ENCODE measurements at regions not wholly inside any gene's neighbourhood (a gene's known extent, or its start where the extent isn't known, plus 50 kb on each side); places are given as distances from the start of the nearest gene placed in this dataset.

DNA sequence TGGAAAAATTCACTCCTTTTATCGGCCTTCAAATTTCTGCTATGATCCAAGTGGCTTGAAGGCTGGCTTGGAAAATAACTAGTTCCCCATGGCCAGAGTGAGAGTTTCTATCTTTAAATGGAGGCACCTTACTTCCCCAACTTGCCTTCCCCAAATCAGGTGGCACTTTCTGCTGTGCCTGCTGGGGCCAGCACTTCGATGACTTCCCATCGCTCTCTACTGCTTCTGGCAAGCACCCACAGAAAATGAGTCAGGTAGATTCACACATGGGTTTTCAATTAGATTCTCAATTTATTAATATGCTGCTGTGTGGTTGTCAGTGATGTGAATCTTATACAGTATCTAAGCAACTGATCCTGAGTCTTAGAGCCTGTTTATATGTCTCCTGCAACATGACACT lies 398.8 kb upstream of the RAG2 start:
- Histone ChIP-seq H3K9me3 (no peaks in the 10 kb centered on the region), H3K27me3 (replicated peaks in 1 of 2; ENCODE audit: control insufficient read depth in 2 of 2, extremely low read depth in 1 of 2, insufficient read depth in 2 of 2, low read length in 1 of 2) (no peaks in the 10 kb centered on the region), H3K4me1 (ENCODE audit: control insufficient read depth in 1 of 2, extremely low read depth in 1 of 2, insufficient read depth in 2 of 2, low read length in 2 of 2) (no peaks in the 10 kb centered on the region), H3K4me3 (ENCODE audit: control insufficient read depth in 1 of 2, extremely low read depth in 1 of 2, low read length in 1 of 2) (no peak overlapping the region), H3K36me3 (ENCODE audit: control insufficient read depth in 2 of 2, extremely low read depth in 1 of 2, insufficient read depth in 1 of 2, low read length in 1 of 2) (no peaks in the 10 kb centered on the region), H3K27ac (ENCODE audit: low read length) (no peak overlapping the region)
- ChIA-PET CTCF (no interaction called here), POLR2A (no interaction called here)
- peaks cover 7 to 18% (median 17%) of the 10 kb centered on the region in 3 donors for H3K9me3 Mint-ChIP-seq
- no peaks in the 10 kb centered on the region for H3K36me3 Mint-ChIP-seq
- no peak overlapping the region for H3K4me3 Mint-ChIP-seq
- WGBS (ENCODE audit: insufficient coverage): no CpG with 5 or more reads among the region's 3 CpGs
- no peaks in the 10 kb centered on the region for H3K27me3 Mint-ChIP-seq
- no peaks in the 10 kb centered on the region for H3K4me1 Mint-ChIP-seq
- no peak for DNase-seq
- ATAC-seq (replicated peaks in 1 of 4): no peak
- H3K27ac Mint-ChIP-seq: no peak overlapping the region

GRCh38 chr11:36994208-36994607 lies 396.2 kb upstream of the RAG2 start:
- Mint-ChIP-seq H3K36me3 (no peaks in the 10 kb centered on the region), H3K4me1 (no peaks in the 10 kb centered on the region), H3K27me3 (no peaks in the 10 kb centered on the region), H3K4me3 (no peak overlapping the region), H3K9me3 (peaks cover 12 to 17% (median 15%) of the 10 kb centered on the region in 3 donors), H3K27ac (no peak overlapping the region)
- H3K9me3 ChIP-seq: no peaks in the 10 kb centered on the region
- CTCF ChIA-PET: no interaction called here
- H3K4me1 ChIP-seq (ENCODE audit: control insufficient read depth in 1 of 2, extremely low read depth in 1 of 2, insufficient read depth in 2 of 2, low read length in 2 of 2): no peaks in the 10 kb centered on the region
- H3K27me3 ChIP-seq (replicated peaks in 1 of 2; ENCODE audit: control insufficient read depth in 2 of 2, extremely low read depth in 1 of 2, insufficient read depth in 2 of 2, low read length in 1 of 2): no peaks in the 10 kb centered on the region
- no peak overlapping the region for H3K4me3 ChIP-seq (ENCODE audit: control insufficient read depth in 1 of 2, extremely low read depth in 1 of 2, low read length in 1 of 2)
- H3K27ac ChIP-seq (ENCODE audit: low read length): no peak overlapping the region
- no peaks in the 10 kb centered on the region for H3K36me3 ChIP-seq (ENCODE audit: control insufficient read depth in 2 of 2, extremely low read depth in 1 of 2, insufficient read depth in 1 of 2, low read length in 1 of 2)
- POLR2A ChIA-PET: no interaction called here
- no peak for ATAC-seq (replicated peaks in 1 of 4)
- no peak for DNase-seq
- WGBS (ENCODE audit: insufficient coverage): no CpG with 5 or more reads among the region's 6 CpGs

- H3K9me3 ChIP-seq: no peaks in the 10 kb centered on the region
- no peak overlapping the region for H3K4me3 Mint-ChIP-seq
- no peak overlapping the region for H3K4me3 ChIP-seq (ENCODE audit: control insufficient read depth in 1 of 2, extremely low read depth in 1 of 2, low read length in 1 of 2)
- CTCF ChIA-PET: no interaction called here
- no peaks in the 10 kb centered on the region for H3K27me3 ChIP-seq (replicated peaks in 1 of 2; ENCODE audit: control insufficient read depth in 2 of 2, extremely low read depth in 1 of 2, insufficient read depth in 2 of 2, low read length in 1 of 2)
- H3K27ac ChIP-seq (ENCODE audit: low read length): no peak overlapping the region
- no peak for ATAC-seq (replicated peaks in 1 of 4)
- no peaks in the 10 kb centered on the region for H3K36me3 Mint-ChIP-seq
- WGBS (ENCODE audit: insufficient coverage): no CpG with 5 or more reads among the region's 1 CpG
- DNase-seq: no peak
- H3K4me1 ChIP-seq (ENCODE audit: control insufficient read depth in 1 of 2, extremely low read depth in 1 of 2, insufficient read depth in 2 of 2, low read length in 2 of 2): no peaks in the 10 kb centered on the region
- H3K27me3 Mint-ChIP-seq: no peaks in the 10 kb centered on the region
- peaks cover 8 to 15% (median 8%) of the 10 kb centered on the region in 3 donors for H3K9me3 Mint-ChIP-seq
- H3K4me1 Mint-ChIP-seq: no peaks in the 10 kb centered on the region
- POLR2A ChIA-PET: no interaction called here
- H3K36me3 ChIP-seq (ENCODE audit: control insufficient read depth in 2 of 2, extremely low read depth in 1 of 2, insufficient read depth in 1 of 2, low read length in 1 of 2): no peaks in the 10 kb centered on the region
- H3K27ac Mint-ChIP-seq: no peak overlapping the region
These were observed 390.5 kb upstream of the RAG2 start for GRCh38 chr11:36988556-36988955.

DNA sequence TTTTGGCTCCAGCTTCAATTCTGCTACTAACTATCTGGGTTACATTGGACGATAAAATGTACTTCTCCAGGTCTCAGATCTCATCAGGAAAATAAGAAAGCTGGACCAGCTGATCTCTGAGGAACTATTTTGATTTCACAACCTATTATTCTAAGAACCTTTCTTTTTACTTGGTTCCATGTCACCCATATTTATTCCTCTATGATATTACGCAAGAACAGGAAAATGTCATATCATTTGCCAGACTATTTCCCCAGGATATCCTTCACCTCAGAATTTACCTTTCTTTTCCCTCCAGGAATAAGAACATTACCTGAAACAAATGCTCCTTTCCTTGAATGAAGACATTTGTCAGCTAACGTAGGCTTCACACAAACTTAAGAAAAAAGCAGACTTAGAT lies 387.5 kb upstream of the RAG2 start:
- no peaks in the 10 kb centered on the region for H3K4me1 Mint-ChIP-seq

DNA sequence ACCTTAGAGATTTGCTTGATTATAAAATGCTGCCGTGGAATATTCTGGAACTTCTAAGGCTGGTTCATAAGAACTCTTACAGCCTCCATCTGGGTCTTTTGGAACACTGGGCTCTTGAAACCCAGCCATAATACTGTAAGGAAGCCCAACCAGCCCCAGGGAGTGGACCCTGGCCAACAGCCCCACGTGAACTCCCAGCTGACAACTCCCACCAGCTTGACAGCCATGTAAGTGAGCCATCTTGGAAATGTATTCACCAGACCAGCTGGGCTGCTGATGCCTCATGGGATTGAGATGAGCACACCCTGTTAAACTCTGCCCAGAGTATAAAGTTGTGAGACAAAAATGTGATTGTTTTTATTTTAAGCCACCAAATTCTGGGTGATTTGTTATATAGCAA lies 378.7 kb upstream of the RAG2 start:
- no peaks in the 10 kb centered on the region for H3K4me1 ChIP-seq (ENCODE audit: control insufficient read depth in 1 of 2, extremely low read depth in 1 of 2, insufficient read depth in 2 of 2, low read length in 2 of 2)
- H3K27me3 Mint-ChIP-seq: no peaks in the 10 kb centered on the region
- H3K36me3 Mint-ChIP-seq: no peaks in the 10 kb centered on the region
- no peaks in the 10 kb centered on the region for H3K27me3 ChIP-seq (replicated peaks in 1 of 2; ENCODE audit: control insufficient read depth in 2 of 2, extremely low read depth in 1 of 2, insufficient read depth in 2 of 2, low read length in 1 of 2)
- H3K9me3 Mint-ChIP-seq: peaks cover 8 to 14% (median 10%) of the 10 kb centered on the region in 3 donors
- H3K4me1 Mint-ChIP-seq: no peaks in the 10 kb centered on the region
- H3K4me3 ChIP-seq (ENCODE audit: control insufficient read depth in 1 of 2, extremely low read depth in 1 of 2, low read length in 1 of 2): no peak overlapping the region
- no peak for ATAC-seq (replicated peaks in 1 of 4)
- H3K9me3 ChIP-seq: no peaks in the 10 kb centered on the region
- ChIA-PET CTCF (interaction anchor here in 1 of 2 donors (1.2 kb wide), 1 partner anchor 11 kb away, joined by 3 read pairs; no protein-coding TSS in a partner anchor), POLR2A (no interaction called here)
- no peak overlapping the region for H3K4me3 Mint-ChIP-seq
- H3K27ac Mint-ChIP-seq: no peak overlapping the region
- no peak overlapping the region for H3K27ac ChIP-seq (ENCODE audit: low read length)
- no peak for DNase-seq
- WGBS (ENCODE audit: insufficient coverage): 50% methylated on average over 1 of the region's 2 CpGs
- H3K36me3 ChIP-seq (ENCODE audit: control insufficient read depth in 2 of 2, extremely low read depth in 1 of 2, insufficient read depth in 1 of 2, low read length in 1 of 2): no peaks in the 10 kb centered on the region

More for the DNA sequence above, 387.5 kb upstream of the RAG2 start:
- CTCF ChIA-PET: interaction anchor here in 1 of 2 donors (0.7 kb wide), 1 partner anchor 831 kb away, joined by 3 read pairs; no protein-coding TSS in a partner anchor
- H3K4me3 ChIP-seq (ENCODE audit: control insufficient read depth in 1 of 2, extremely low read depth in 1 of 2, low read length in 1 of 2): no peak overlapping the region
- H3K36me3 Mint-ChIP-seq: no peaks in the 10 kb centered on the region
- no peak for ATAC-seq (replicated peaks in 1 of 4)
- no peaks in the 10 kb centered on the region for H3K27me3 Mint-ChIP-seq
- H3K27ac Mint-ChIP-seq: no peak overlapping the region
- WGBS (ENCODE audit: insufficient coverage): 100% methylated on average over 1 of the region's 3 CpGs
- H3K36me3 ChIP-seq (ENCODE audit: control insufficient read depth in 2 of 2, extremely low read depth in 1 of 2, insufficient read depth in 1 of 2, low read length in 1 of 2): no peaks in the 10 kb centered on the region
- H3K9me3 ChIP-seq: no peaks in the 10 kb centered on the region
- POLR2A ChIA-PET: no interaction called here
- H3K27ac ChIP-seq (ENCODE audit: low read length): no peak overlapping the region
- peaks cover 3 to 18% (median 9%) of the 10 kb centered on the region in 3 donors for H3K9me3 Mint-ChIP-seq
- H3K4me1 ChIP-seq (ENCODE audit: control insufficient read depth in 1 of 2, extremely low read depth in 1 of 2, insufficient read depth in 2 of 2, low read length in 2 of 2): no peaks in the 10 kb centered on the region
- DNase-seq: no peak
- no peaks in the 10 kb centered on the region for H3K27me3 ChIP-seq (replicated peaks in 1 of 2; ENCODE audit: control insufficient read depth in 2 of 2, extremely low read depth in 1 of 2, insufficient read depth in 2 of 2, low read length in 1 of 2)
- H3K4me3 Mint-ChIP-seq: no peak overlapping the region

DNA sequence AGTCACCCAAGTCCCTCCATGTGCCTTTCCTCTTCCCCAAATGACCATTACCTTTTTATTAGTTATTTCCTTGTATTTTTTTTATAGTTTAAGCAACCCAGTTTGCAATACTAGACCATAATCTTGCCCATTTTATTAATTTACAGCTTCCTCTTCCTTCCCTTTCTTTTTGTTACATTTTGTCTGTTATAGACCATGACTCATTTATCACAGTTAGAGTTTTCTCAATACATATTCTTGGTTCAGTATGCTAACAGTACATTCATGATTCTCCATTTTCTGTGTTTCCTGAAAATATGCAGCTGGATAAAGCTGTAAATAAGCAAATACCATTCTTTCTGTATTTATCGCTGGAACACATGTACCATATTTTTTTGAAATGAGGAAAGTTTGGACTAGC lies 376.7 kb upstream of the RAG2 start:
- DNase-seq (no peak), ATAC-seq (replicated peaks in 1 of 4) (no peak)
- no peaks in the 10 kb centered on the region for H3K27me3 Mint-ChIP-seq
- H3K4me3 Mint-ChIP-seq: no peak overlapping the region
- ChIA-PET CTCF (no interaction called here), POLR2A (no interaction called here)
- H3K27me3 ChIP-seq (replicated peaks in 1 of 2; ENCODE audit: control insufficient read depth in 2 of 2, extremely low read depth in 1 of 2, insufficient read depth in 2 of 2, low read length in 1 of 2): no peaks in the 10 kb centered on the region
- WGBS (ENCODE audit: insufficient coverage): no CpG with 5 or more reads among the region's 1 CpG
- H3K9me3 Mint-ChIP-seq: peaks cover 3 to 14% (median 6%) of the 10 kb centered on the region in 3 donors
- H3K4me1 ChIP-seq (ENCODE audit: control insufficient read depth in 1 of 2, extremely low read depth in 1 of 2, insufficient read depth in 2 of 2, low read length in 2 of 2): no peaks in the 10 kb centered on the region
- no peaks in the 10 kb centered on the region for H3K36me3 ChIP-seq (ENCODE audit: control insufficient read depth in 2 of 2, extremely low read depth in 1 of 2, insufficient read depth in 1 of 2, low read length in 1 of 2)
- no peaks in the 10 kb centered on the region for H3K9me3 ChIP-seq
- H3K27ac ChIP-seq (ENCODE audit: low read length): no peak overlapping the region
- no peaks in the 10 kb centered on the region for H3K36me3 Mint-ChIP-seq
- no peak overlapping the region for H3K27ac Mint-ChIP-seq
- H3K4me3 ChIP-seq (ENCODE audit: control insufficient read depth in 1 of 2, extremely low read depth in 1 of 2, low read length in 1 of 2): no peak overlapping the region
- no peaks in the 10 kb centered on the region for H3K4me1 Mint-ChIP-seq

DNA sequence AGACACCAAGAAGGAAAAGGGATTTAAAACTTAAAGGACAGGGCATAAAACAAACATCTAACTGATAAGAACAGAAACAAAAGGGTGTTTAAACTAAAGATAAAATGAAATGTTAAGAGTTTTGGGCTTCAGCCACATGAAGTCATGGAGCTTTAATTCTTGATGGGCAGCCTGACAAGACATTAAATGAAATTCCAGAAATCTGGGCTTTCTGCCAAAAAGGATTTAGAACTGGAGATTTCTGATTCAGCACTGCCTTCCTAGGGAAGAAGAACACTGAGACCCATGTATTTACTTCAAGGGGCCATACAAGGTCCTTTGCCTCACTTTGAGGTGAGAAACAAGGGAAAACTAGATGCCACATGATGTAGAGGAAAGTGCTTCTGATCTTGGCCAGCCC lies 355.9 kb upstream of the RAG2 start:
- ChIA-PET POLR2A (no interaction called here), CTCF (no interaction called here)
- no peaks in the 10 kb centered on the region for H3K36me3 ChIP-seq (ENCODE audit: control insufficient read depth in 2 of 2, extremely low read depth in 1 of 2, insufficient read depth in 1 of 2, low read length in 1 of 2)
- H3K9me3 ChIP-seq: no peaks in the 10 kb centered on the region
- H3K27ac ChIP-seq (ENCODE audit: low read length): no peak overlapping the region
- H3K4me1 Mint-ChIP-seq: no peaks in the 10 kb centered on the region
- H3K27me3 Mint-ChIP-seq: no peaks in the 10 kb centered on the region
- no peak overlapping the region for H3K4me3 ChIP-seq (ENCODE audit: control insufficient read depth in 1 of 2, extremely low read depth in 1 of 2, low read length in 1 of 2)
- no peaks in the 10 kb centered on the region for H3K4me1 ChIP-seq (ENCODE audit: control insufficient read depth in 1 of 2, extremely low read depth in 1 of 2, insufficient read depth in 2 of 2, low read length in 2 of 2)
- peaks cover 10 to 14% (median 13%) of the 10 kb centered on the region in 3 donors for H3K9me3 Mint-ChIP-seq
- H3K27me3 ChIP-seq (replicated peaks in 1 of 2; ENCODE audit: control insufficient read depth in 2 of 2, extremely low read depth in 1 of 2, insufficient read depth in 2 of 2, low read length in 1 of 2): no peaks in the 10 kb centered on the region
- DNase-seq (no peak), ATAC-seq (replicated peaks in 1 of 4) (no peak)
- no peaks in the 10 kb centered on the region for H3K36me3 Mint-ChIP-seq
- H3K27ac Mint-ChIP-seq: no peak overlapping the region
- H3K4me3 Mint-ChIP-seq: no peak overlapping the region

Measured in T-cell (primary cell).